ENCODE measurements at regions not wholly inside any gene's neighbourhood (a gene's known extent, or its start where the extent isn't known, plus 50 kb on each side); places are given as distances from the start of the nearest gene placed in this dataset.
"Not testable (repeated sequence)": the region's sequence is repeated elsewhere in the genome, so short reads cannot be mapped to it uniquely, and the experiment has no call there.

GRCh38 chr3:144900366-144900765, 928.7 kb downstream of the DIPK2A start:
- Mint-ChIP-seq H3K4me3 (no peak overlapping the region), H3K9me3 (peaks cover 8 to 13% of the 10 kb centered on the region in 2 donors)
- DNase-seq: no peak

GRCh38 chr3:144907581-144907980, 936.0 kb downstream of the DIPK2A start:
- H3K4me1 Mint-ChIP-seq (ENCODE audit: low read depth in 2 of 2); H3K4me3 Mint-ChIP-seq; H3K36me3 Mint-ChIP-seq (ENCODE audit: insufficient read depth); ATAC-seq (replicated peaks); DNase-seq; H3K27me3 Mint-ChIP-seq; H3K27ac Mint-ChIP-seq: not testable (repeated sequence)
- peaks cover 0 to 12% of the 10 kb centered on the region in 2 donors for H3K9me3 Mint-ChIP-seq

More at GRCh38 chr3:144900366-144900765, 928.7 kb downstream of the DIPK2A start:
- Mint-ChIP-seq H3K27me3 (no peaks in the 10 kb centered on the region), H3K27ac (no peak overlapping the region), H3K36me3 (ENCODE audit: insufficient read depth) (no peaks in the 10 kb centered on the region), H3K4me1 (ENCODE audit: low read depth in 2 of 2) (no peaks in the 10 kb centered on the region)
- no peak for ATAC-seq (replicated peaks)

- Mint-ChIP-seq H3K36me3 (ENCODE audit: insufficient read depth) (no peaks in the 10 kb centered on the region), H3K27me3 (no peaks in the 10 kb centered on the region), H3K9me3 (peaks cover 0 to 6% of the 10 kb centered on the region in 2 donors), H3K4me1 (ENCODE audit: low read depth in 2 of 2) (no peaks in the 10 kb centered on the region), H3K4me3 (no peak overlapping the region), H3K27ac (no peak overlapping the region)
- no peak for DNase-seq
- no peak for ATAC-seq (replicated peaks)
Observed at GRCh38 chr3:144912968-144913367, 941.3 kb downstream of the DIPK2A start.

DNA sequence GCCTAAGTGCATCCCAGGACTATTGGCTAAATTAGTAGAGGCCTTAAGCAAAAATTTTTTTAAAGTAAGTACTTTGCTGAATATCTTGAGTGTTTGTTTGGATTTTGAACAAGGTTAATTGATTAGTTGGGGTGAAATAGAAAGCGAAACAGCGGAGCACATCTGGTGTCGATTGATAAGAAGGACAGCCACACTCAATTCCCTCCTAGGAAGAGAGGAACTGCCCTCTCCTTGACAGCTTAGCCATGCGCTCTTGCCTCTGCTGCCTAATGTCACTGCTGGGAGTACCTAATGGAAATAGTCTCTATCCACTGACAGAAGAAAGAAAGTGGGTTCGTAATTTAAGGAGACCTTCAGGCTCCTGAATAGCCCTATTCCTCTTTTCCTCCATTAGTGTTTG, 943.6 kb downstream of the DIPK2A start:
- ATAC-seq (replicated peaks) (no peak), DNase-seq (no peak)
- Mint-ChIP-seq H3K9me3 (peaks cover 0 to 4% of the 10 kb centered on the region in 2 donors), H3K4me1 (ENCODE audit: low read depth in 2 of 2) (no peaks in the 10 kb centered on the region), H3K27ac (no peak overlapping the region), H3K4me3 (no peak overlapping the region), H3K27me3 (no peaks in the 10 kb centered on the region), H3K36me3 (ENCODE audit: insufficient read depth) (no peaks in the 10 kb centered on the region)

DNA sequence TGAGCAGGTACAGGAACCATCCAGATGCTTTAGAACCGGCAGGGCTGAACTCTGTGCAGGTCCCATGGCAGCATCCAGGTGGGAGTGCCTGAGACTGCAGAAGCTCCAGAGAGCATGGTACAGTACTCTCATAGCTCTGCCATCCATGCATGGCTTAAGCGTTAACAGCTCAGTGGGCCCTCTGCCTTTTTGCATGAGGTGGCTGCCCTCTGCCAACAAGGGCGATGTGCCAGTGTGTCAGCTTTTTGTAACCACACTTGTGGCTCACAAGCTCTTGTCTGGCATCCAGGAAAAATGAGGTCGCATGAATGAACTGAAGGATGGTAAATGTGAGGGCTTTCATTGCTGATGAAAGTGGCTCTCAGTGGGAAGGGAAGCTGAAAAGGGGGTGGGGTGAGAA, 950.1 kb downstream of the DIPK2A start:
- Mint-ChIP-seq H3K9me3 (peaks cover 0 to 5% of the 10 kb centered on the region in 2 donors), H3K4me1 (ENCODE audit: low read depth in 2 of 2) (no peaks in the 10 kb centered on the region), H3K27me3 (no peaks in the 10 kb centered on the region), H3K36me3 (ENCODE audit: insufficient read depth) (no peaks in the 10 kb centered on the region), H3K4me3 (no peak overlapping the region), H3K27ac (no peak overlapping the region)
- no peak for ATAC-seq (replicated peaks)
- DNase-seq: no peak

- no peak for ATAC-seq (replicated peaks)
- no peak overlapping the region for H3K27ac Mint-ChIP-seq
- H3K4me1 Mint-ChIP-seq (ENCODE audit: low read depth in 2 of 2): no peaks in the 10 kb centered on the region
- H3K4me3 Mint-ChIP-seq: no peak overlapping the region
- peaks cover 5 to 6% of the 10 kb centered on the region in 2 donors for H3K9me3 Mint-ChIP-seq
- DNase-seq: no peak
- H3K36me3 Mint-ChIP-seq (ENCODE audit: insufficient read depth): no peaks in the 10 kb centered on the region
- no peaks in the 10 kb centered on the region for H3K27me3 Mint-ChIP-seq
Observed at GRCh38 chr3:144923046-144923775, 951.6 kb downstream of the DIPK2A start.

GRCh38 chr3:144930431-144930830, 958.8 kb downstream of the DIPK2A start:
- no peak for DNase-seq

GRCh38 chr3:144931590-144931989, 960.0 kb downstream of the DIPK2A start:
- no peaks in the 10 kb centered on the region for H3K4me1 Mint-ChIP-seq (ENCODE audit: low read depth in 2 of 2)
- no peaks in the 10 kb centered on the region for H3K27me3 Mint-ChIP-seq
- H3K4me3 Mint-ChIP-seq: no peak overlapping the region
- H3K36me3 Mint-ChIP-seq (ENCODE audit: insufficient read depth): no peaks in the 10 kb centered on the region
- no peak overlapping the region for H3K27ac Mint-ChIP-seq
- peaks cover 6 to 20% of the 10 kb centered on the region in 2 donors for H3K9me3 Mint-ChIP-seq
- ATAC-seq (replicated peaks) (no peak), DNase-seq (no peak)

More at GRCh38 chr3:144930431-144930830, 958.8 kb downstream of the DIPK2A start:
- H3K27me3 Mint-ChIP-seq: no peaks in the 10 kb centered on the region
- H3K27ac Mint-ChIP-seq: no peak overlapping the region
- no peaks in the 10 kb centered on the region for H3K36me3 Mint-ChIP-seq (ENCODE audit: insufficient read depth)
- H3K4me3 Mint-ChIP-seq: no peak overlapping the region
- no peaks in the 10 kb centered on the region for H3K4me1 Mint-ChIP-seq (ENCODE audit: low read depth in 2 of 2)
- H3K9me3 Mint-ChIP-seq: peaks cover 5 to 20% of the 10 kb centered on the region in 2 donors
- ATAC-seq (replicated peaks): no peak

DNA sequence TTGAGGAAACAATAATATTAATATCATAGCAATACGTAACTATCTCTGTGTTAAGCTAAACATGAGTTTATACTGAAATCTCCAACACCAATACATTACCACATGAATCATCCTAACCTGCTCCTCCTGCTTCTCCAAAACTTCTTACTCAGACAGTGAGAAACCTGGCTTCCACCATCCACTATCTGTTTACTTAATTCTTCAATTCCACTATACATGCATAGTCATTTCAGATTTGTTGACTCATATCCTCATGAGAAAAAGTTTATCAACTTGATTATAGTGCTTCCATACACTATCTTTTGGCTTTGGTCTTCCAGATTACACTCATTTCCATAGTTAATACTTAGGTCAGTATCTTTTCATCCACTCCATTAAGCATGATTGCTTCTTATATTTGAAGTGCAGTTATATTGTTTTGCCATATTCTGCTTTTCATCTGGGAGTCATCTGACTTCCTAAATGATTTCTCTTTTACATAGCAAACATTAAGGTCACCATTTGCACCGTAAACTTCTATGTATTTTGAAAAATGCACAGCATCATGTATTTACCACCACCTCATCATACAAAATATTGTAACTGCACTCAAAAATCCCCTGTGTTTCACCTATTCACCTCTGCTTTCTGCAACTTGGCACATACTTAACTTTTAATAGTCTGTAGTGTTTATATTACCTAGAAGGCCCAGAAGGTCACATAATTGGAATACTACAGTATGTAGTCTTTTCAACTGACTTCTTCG, 970.6 kb downstream of the DIPK2A start:
- Mint-ChIP-seq H3K27ac (no peak overlapping the region), H3K4me1 (ENCODE audit: low read depth in 2 of 2) (no peaks in the 10 kb centered on the region), H3K36me3 (ENCODE audit: insufficient read depth) (no peaks in the 10 kb centered on the region), H3K27me3 (no peaks in the 10 kb centered on the region), H3K9me3 (peaks cover 0 to 7% of the 10 kb centered on the region in 2 donors), H3K4me3 (no peak overlapping the region)
- DNase-seq (no peak), ATAC-seq (replicated peaks) (no peak)

DNA sequence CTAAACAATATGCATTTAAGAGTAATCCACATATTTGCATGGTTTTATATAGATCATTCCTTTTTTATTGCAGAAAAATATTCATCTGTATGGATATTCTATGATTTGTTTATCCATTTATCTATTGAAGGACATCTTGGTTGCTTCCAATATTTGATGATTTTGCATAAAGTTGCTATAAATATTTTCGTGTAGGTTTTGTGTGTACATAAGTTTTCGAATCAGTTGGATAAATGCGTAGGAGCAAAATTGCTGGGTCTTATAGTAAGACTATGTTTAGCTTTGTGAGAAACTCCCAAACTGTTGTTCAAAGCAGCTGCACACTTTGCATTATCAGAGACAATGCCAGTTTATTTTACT, 971.2 kb downstream of the DIPK2A start:
- Mint-ChIP-seq H3K4me3 (no peak overlapping the region), H3K36me3 (ENCODE audit: insufficient read depth) (no peaks in the 10 kb centered on the region), H3K4me1 (ENCODE audit: low read depth in 2 of 2) (no peaks in the 10 kb centered on the region), H3K27ac (no peak overlapping the region), H3K27me3 (no peaks in the 10 kb centered on the region), H3K9me3 (peaks cover 0 to 7% of the 10 kb centered on the region in 2 donors)
- no peak for DNase-seq
- ATAC-seq (replicated peaks): no peak

- Mint-ChIP-seq H3K4me3 (no peak overlapping the region), H3K4me1 (ENCODE audit: low read depth in 2 of 2) (no peaks in the 10 kb centered on the region), H3K9me3 (no peaks in the 10 kb centered on the region), H3K27ac (no peak overlapping the region), H3K36me3 (ENCODE audit: insufficient read depth) (no peaks in the 10 kb centered on the region), H3K27me3 (no peaks in the 10 kb centered on the region)
- no peak for ATAC-seq (replicated peaks)
- DNase-seq: no peak
Observed at GRCh38 chr3:144947895-144948294, 976.3 kb downstream of the DIPK2A start.

- ATAC-seq (replicated peaks) (no peak), DNase-seq (no peak)
- Mint-ChIP-seq H3K27ac (no peak overlapping the region), H3K4me1 (ENCODE audit: low read depth in 2 of 2) (no peaks in the 10 kb centered on the region), H3K4me3 (no peak overlapping the region), H3K27me3 (no peaks in the 10 kb centered on the region), H3K9me3 (no peaks in the 10 kb centered on the region), H3K36me3 (ENCODE audit: insufficient read depth) (no peaks in the 10 kb centered on the region)
Observed at GRCh38 chr3:144948711-144949110, 977.1 kb downstream of the DIPK2A start.

- Mint-ChIP-seq H3K4me3 (no peak overlapping the region), H3K27ac (no peak overlapping the region), H3K9me3 (peaks cover 6 to 13% of the 10 kb centered on the region in 2 donors), H3K27me3 (no peaks in the 10 kb centered on the region), H3K4me1 (ENCODE audit: low read depth in 2 of 2) (no peaks in the 10 kb centered on the region), H3K36me3 (ENCODE audit: insufficient read depth) (no peaks in the 10 kb centered on the region)
- no peak for DNase-seq
- no peak for ATAC-seq (replicated peaks)
Observed at GRCh38 chr3:144953959-144954358, 982.3 kb downstream of the DIPK2A start.
